NOMO-1 (cell line): ENCODE measurements at regions not wholly inside any gene's neighbourhood (a gene's known extent, or its start where the extent isn't known, plus 50 kb on each side); places are given as distances from the start of the nearest gene placed in this dataset.
A peak's percentile ranks its signal among the peaks of the same experiment; 100 is the strongest.
"Not testable (repeated sequence)": the region's sequence is repeated elsewhere in the genome, so short reads cannot be mapped to it uniquely, and the experiment has no call there.

ENCODE experiments used
- DNase-seq, 2 experiments: peaks; one replicate each; lab custom pipeline; 2025; ENCODE audit not compliant: unreplicated experiment in 2 of 2; lab: John Stamatoyannopoulos, UW

- DNase-seq = no peak
Observed at GRCh38 chr16:86244936-86245335, 265.4 kb upstream of the FOXF1 start.

GRCh38 chr16:86245351-86245750 lies 265.0 kb upstream of the FOXF1 start:
- DNase-seq = no peak

- no peak for DNase-seq
Observed at GRCh38 chr16:86245895-86246294, 264.4 kb upstream of the FOXF1 start.

GRCh38 chr16:86248310-86248905 lies 261.9 kb upstream of the FOXF1 start:
- no peak for DNase-seq

- no peak for DNase-seq
Observed at GRCh38 chr16:86249631-86250030, 260.7 kb upstream of the FOXF1 start.

GRCh38 chr16:86251682-86252081 lies 258.6 kb upstream of the FOXF1 start:
- no peak for DNase-seq

- peak in 1 of 2 experiments; percentile 8 for DNase-seq
Observed at GRCh38 chr16:86252596-86252995, 257.7 kb upstream of the FOXF1 start.

- DNase-seq = no peak
Observed at GRCh38 chr16:86255966-86256365, 254.4 kb upstream of the FOXF1 start.

GRCh38 chr16:86256995-86257394 lies 253.3 kb upstream of the FOXF1 start:
- no peak for DNase-seq

GRCh38 chr16:86257546-86257945 lies 252.8 kb upstream of the FOXF1 start:
- DNase-seq = no peak

GRCh38 chr16:86258713-86259112 lies 251.6 kb upstream of the FOXF1 start:
- no peak for DNase-seq

GRCh38 chr16:86259499-86259898 lies 250.8 kb upstream of the FOXF1 start:
- DNase-seq = no peak

- no peak for DNase-seq
Observed at GRCh38 chr16:86261379-86261778, 248.9 kb upstream of the FOXF1 start.

GRCh38 chr16:86267657-86268056 lies 242.7 kb upstream of the FOXF1 start:
- DNase-seq = not testable (repeated sequence)

GRCh38 chr16:86270696-86271095 lies 239.6 kb upstream of the FOXF1 start:
- DNase-seq = no peak

- no peak for DNase-seq
Observed at GRCh38 chr16:86272744-86273143, 237.6 kb upstream of the FOXF1 start.

GRCh38 chr16:86277221-86277620 lies 233.1 kb upstream of the FOXF1 start:
- no peak for DNase-seq

- not testable (repeated sequence) for DNase-seq
Observed at GRCh38 chr16:86277859-86278258, 232.5 kb upstream of the FOXF1 start.

- no peak for DNase-seq
Observed at GRCh38 chr16:86281421-86281820, 228.9 kb upstream of the FOXF1 start.

GRCh38 chr16:86283944-86284343 lies 226.4 kb upstream of the FOXF1 start:
- no peak for DNase-seq

GRCh38 chr16:86285421-86285820 lies 224.9 kb upstream of the FOXF1 start:
- no peak for DNase-seq

GRCh38 chr16:86285938-86286921 lies 224.1 kb upstream of the FOXF1 start:
- no peak for DNase-seq
